DOHH2 (cell line): ENCODE measurements at regions not wholly inside any gene's neighbourhood (a gene's known extent, or its start where the extent isn't known, plus 50 kb on each side); places are given as distances from the start of the nearest gene placed in this dataset.
"Not testable (repeated sequence)": the region's sequence is repeated elsewhere in the genome, so short reads cannot be mapped to it uniquely, and the experiment has no call there.

ENCODE experiments used
- H3F3A ChIP-seq: fragments of 200-600 bp; sonication (generic), shearing (Covaris generic); 2 replicates; pipeline ENCODE4 v1.6.0; 2016; ENCODE audit warnings: antibody characterized with exemption, mild to moderate bottlenecking; ENCODE audit not compliant: control insufficient read depth, insufficient read depth
- H3K27ac ChIP-seq: fragments of 200-600 bp; sonication (generic); 2 replicates; pipeline ENCODE4 v1.5.1; 2014; ENCODE audit warnings: low read depth, mild to moderate bottlenecking, low read length, moderate library complexity
- H3K27me3 ChIP-seq: fragments of 200-600 bp; sonication (generic); 2 replicates; pipeline ENCODE4 v1.6.1; 2014; ENCODE audit warnings: mild to moderate bottlenecking, low read length, mixed read lengths; ENCODE audit not compliant: control insufficient read depth
- H3K36me3 ChIP-seq: fragments of 200-600 bp; sonication (generic); 2 replicates; pipeline ENCODE4 v1.6.1; 2014; ENCODE audit warnings: mild to moderate bottlenecking, low read length, moderate library complexity, mixed read lengths; ENCODE audit not compliant: control insufficient read depth
- H3K4me1 ChIP-seq: fragments of 200-600 bp; sonication (generic); 2 replicates; pipeline ENCODE4 v1.6.1; 2014; ENCODE audit warnings: mild to moderate bottlenecking, low read length, mixed read lengths; ENCODE audit not compliant: control insufficient read depth
- H3K4me2 ChIP-seq: fragments of 200-600 bp; sonication (generic); 2 replicates; pipeline ENCODE4 v1.6.0; 2014; ENCODE audit warnings: mild to moderate bottlenecking, low read length, moderate library complexity
- H3K4me3 ChIP-seq: fragments of 200-600 bp; sonication (generic); 2 replicates; pipeline ENCODE4 v1.5.1; 2014; ENCODE audit warnings: mild to moderate bottlenecking, low read length, mixed read lengths
- H3K79me2 ChIP-seq: fragments of 200-600 bp; sonication (generic); 2 replicates; pipeline ENCODE4 v1.6.1; 2014; ENCODE audit warnings: mild to moderate bottlenecking, low read length, mixed read lengths; ENCODE audit not compliant: control insufficient read depth
- H3K9me2 ChIP-seq: fragments of 200-600 bp; sonication (generic); replicated peaks from 2 replicates; pipeline ENCODE4 v1.6.1; 2014; ENCODE audit warnings: mild to moderate bottlenecking, low read length, mixed read lengths; ENCODE audit not compliant: control insufficient read depth
- H3K9me3 ChIP-seq: fragments of 200-600 bp; sonication (generic); 2 replicates; pipeline ENCODE4 v1.6.1; 2014; ENCODE audit warnings: antibody characterized with exemption, low read length, mixed read lengths; ENCODE audit not compliant: control insufficient read depth, insufficient read depth
- H4K20me1 ChIP-seq: fragments of 200-600 bp; sonication (generic); 2 replicates; pipeline ENCODE4 v1.6.0; 2014; ENCODE audit warnings: low read depth, mild to moderate bottlenecking, antibody characterized with exemption, low read length, moderate library complexity; ENCODE audit not compliant: control insufficient read depth, insufficient read depth
- CTCF ChIP-seq: fragments of 200-600 bp; sonication (generic); IDR thresholded peaks from one replicate; pipeline ENCODE4 v1.5.1; 2014; ENCODE audit warnings: antibody characterized with exemption, mild to moderate bottlenecking, low read depth, low read length; ENCODE audit not compliant: poor library complexity, severe bottlenecking
- EZH2phosphoT487 ChIP-seq: fragments of 200-600 bp; sonication (generic); IDR thresholded peaks from 2 replicates; pipeline ENCODE4 v1.6.1; 2017; ENCODE audit warnings: borderline replicate concordance, mild to moderate bottlenecking, antibody characterized with exemption, low read length, moderate library complexity, mixed read lengths

DNA sequence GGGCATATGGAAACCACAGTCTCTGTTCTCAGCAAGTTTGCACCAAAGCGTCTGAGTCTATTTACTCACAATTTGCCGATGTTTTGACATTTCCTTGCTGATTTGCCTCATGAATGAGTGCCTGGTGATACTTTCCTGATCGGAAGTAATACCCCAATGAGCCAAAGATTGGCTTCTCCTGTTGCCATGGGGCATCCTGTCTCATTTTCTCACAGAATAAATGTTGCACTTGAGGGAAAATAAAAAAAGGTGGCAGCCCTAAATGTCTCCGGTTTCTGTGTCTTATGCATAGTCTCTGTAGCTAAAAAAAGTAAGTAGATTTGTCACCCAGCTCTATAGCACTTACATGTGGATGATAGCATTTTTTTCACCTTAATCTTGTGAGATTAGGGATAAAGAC, 73.7 kb upstream of the CADPS start:
- H3K27me3 ChIP-seq, result no peaks in the 10 kb centered on the region
- no peaks in the 10 kb centered on the region for H3K79me2 ChIP-seq
- no peak overlapping the region for H3K27ac ChIP-seq
- H3K9me2 ChIP-seq, result no peaks in the 10 kb centered on the region
- no peaks in the 10 kb centered on the region for H3K9me3 ChIP-seq
- H3F3A ChIP-seq, result no peaks in the 10 kb centered on the region
- no peaks in the 10 kb centered on the region for H4K20me1 ChIP-seq
- H3K4me3 ChIP-seq, result no peak overlapping the region
- H3K36me3 ChIP-seq, result no peaks in the 10 kb centered on the region
- no peak overlapping the region for H3K4me2 ChIP-seq
- TF ChIP-seq EZH2phosphoT487 (no peak), CTCF (no peak)
- H3K4me1 ChIP-seq, result peaks cover 3% of the 10 kb centered on the region

DNA sequence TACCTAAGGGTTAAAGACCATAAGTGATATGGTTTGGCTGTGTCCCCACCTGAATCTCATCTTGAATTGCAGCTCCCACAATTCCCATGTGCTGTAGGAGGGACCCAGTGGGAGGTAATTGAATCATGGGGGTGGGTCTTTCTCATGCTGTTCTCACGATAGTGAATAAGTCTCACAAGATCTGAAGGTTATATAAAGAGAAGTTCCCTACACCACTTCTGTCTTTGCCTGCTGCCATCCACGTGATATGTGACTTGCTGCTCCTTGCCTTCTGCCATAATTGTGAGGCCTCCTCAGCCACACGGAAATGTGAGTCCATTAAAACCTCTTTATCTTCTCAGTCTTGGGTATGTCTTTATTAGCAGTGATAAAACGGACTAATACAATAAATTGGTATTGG, 75.0 kb upstream of the CADPS start:
- H3K9me3 ChIP-seq, result no peaks in the 10 kb centered on the region

GRCh38 chr3:62951037-62951613, 75.9 kb upstream of the CADPS start:
- no peaks in the 10 kb centered on the region for H4K20me1 ChIP-seq
- H3K9me3 ChIP-seq, result no peaks in the 10 kb centered on the region
- H3K27ac ChIP-seq, result no peak overlapping the region
- H3K9me2 ChIP-seq, result no peaks in the 10 kb centered on the region
- 0 out of 2 replicates have a peak, but pooled peaks cover 2% of the 10 kb centered on the region for H3F3A ChIP-seq
- H3K36me3 ChIP-seq, result no peaks in the 10 kb centered on the region
- no peak overlapping the region for H3K4me3 ChIP-seq
- TF ChIP-seq CTCF (no peak), EZH2phosphoT487 (no peak)
- H3K4me1 ChIP-seq, result peaks cover 17% of the 10 kb centered on the region
- H3K79me2 ChIP-seq, result no peaks in the 10 kb centered on the region
- H3K4me2 ChIP-seq, result no peak overlapping the region
- no peaks in the 10 kb centered on the region for H3K27me3 ChIP-seq

More for the DNA sequence above, 75.0 kb upstream of the CADPS start:
- 0 out of 2 replicates have a peak, but pooled peaks cover 2% of the 10 kb centered on the region for H3F3A ChIP-seq
- H3K4me1 ChIP-seq, result peaks cover 16% of the 10 kb centered on the region
- no peaks in the 10 kb centered on the region for H4K20me1 ChIP-seq
- no peaks in the 10 kb centered on the region for H3K27me3 ChIP-seq
- H3K4me3 ChIP-seq, result no peak overlapping the region
- no peaks in the 10 kb centered on the region for H3K9me2 ChIP-seq
- H3K4me2 ChIP-seq, result no peak overlapping the region
- H3K79me2 ChIP-seq, result no peaks in the 10 kb centered on the region
- no peaks in the 10 kb centered on the region for H3K36me3 ChIP-seq
- no peak for TF ChIP-seq EZH2phosphoT487
- no peak for TF ChIP-seq CTCF
- no peak overlapping the region for H3K27ac ChIP-seq

DNA sequence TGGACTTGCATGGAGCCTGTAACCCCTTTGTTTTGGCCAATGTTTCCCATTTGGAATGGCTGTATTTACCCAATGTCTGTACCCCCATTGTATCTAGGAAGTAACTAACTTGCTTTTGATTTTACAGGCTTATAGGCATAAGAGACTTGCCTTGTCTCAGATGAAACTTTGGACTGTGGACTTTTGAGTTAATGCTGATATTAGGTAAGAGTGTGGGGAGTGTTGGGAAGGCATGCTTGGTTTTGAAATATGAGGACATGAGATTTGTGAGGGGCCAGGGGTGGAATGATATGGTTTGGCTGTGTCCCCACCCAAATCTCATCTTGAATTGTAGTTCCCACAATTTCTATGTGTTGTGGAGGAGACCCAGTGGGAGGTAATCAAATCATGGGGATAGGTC, 76.7 kb upstream of the CADPS start:
- not testable (repeated sequence) for H3K4me2 ChIP-seq, H3F3A ChIP-seq, H3K9me2 ChIP-seq, H3K27me3 ChIP-seq, H3K9me3 ChIP-seq, H3K27ac ChIP-seq, H4K20me1 ChIP-seq, H3K79me2 ChIP-seq, H3K4me3 ChIP-seq, H3K36me3 ChIP-seq
- H3K4me1 ChIP-seq, result peaks cover 17% of the 10 kb centered on the region
